ENCODE measurements at regions not wholly inside any gene's neighbourhood (a gene's known extent, or its start where the extent isn't known, plus 50 kb on each side); places are given as distances from the start of the nearest gene placed in this dataset.

DNA sequence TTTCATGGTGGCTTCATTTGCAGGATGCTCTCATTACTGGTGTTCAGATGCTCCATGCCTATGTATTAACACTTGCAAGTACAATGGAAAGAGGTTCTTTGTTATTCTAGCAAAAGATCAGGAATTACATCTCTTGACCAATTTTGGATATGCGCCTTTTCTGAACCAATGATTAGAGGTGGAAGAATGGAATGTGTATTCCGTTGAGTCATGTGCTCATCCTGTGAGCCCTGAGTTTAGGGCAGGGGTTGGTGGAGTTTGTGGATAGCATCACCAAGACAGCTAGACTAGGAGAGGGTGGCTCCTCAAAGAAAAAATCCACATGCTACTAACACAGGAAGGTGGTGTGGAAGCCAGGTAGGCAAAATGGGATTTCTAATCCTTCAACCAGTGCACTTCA is 80.7 kb upstream of the SLC25A26 start:
- TF ChIP-seq ZFX (IDR thresholded peaks at IDR 0.05), result no peak
- TF ChIP-seq, protein P1, sequence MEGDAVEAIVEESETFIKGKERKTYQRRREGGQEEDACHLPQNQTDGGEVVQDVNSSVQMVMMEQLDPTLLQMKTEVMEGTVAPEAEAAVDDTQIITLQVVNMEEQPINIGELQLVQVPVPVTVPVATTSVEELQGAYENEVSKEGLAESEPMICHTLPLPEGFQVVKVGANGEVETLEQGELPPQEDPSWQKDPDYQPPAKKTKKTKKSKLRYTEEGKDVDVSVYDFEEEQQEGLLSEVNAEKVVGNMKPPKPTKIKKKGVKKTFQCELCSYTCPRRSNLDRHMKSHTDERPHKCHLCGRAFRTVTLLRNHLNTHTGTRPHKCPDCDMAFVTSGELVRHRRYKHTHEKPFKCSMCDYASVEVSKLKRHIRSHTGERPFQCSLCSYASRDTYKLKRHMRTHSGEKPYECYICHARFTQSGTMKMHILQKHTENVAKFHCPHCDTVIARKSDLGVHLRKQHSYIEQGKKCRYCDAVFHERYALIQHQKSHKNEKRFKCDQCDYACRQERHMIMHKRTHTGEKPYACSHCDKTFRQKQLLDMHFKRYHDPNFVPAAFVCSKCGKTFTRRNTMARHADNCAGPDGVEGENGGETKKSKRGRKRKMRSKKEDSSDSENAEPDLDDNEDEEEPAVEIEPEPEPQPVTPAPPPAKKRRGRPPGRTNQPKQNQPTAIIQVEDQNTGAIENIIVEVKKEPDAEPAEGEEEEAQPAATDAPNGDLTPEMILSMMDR (conservative IDR thresholded peaks at IDR 0.05), result no peak
- H3K27ac ChIP-seq, result no peak overlapping the region

DNA sequence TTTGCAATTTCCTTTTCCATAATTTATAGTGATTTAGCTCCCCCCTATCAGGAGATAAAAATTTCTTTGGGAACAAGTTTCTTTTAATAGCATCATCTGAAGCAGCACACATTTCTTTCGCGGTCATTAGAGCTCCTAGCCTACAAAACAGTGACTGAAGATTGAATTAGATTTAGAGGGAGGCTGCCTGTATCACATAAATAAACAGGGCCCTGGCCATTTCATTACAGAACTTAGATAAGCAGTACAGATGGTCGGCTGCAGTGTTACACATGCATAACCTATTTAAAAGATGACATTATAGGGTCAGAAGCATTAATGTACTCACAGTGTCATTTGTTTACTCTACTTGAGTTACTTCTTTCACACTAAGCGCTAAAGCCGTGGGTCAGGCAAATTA is 81.4 kb upstream of the SLC25A26 start:
- H3K27ac ChIP-seq, result no peak overlapping the region
- TF ChIP-seq, protein P1 (conservative IDR thresholded peaks at IDR 0.05), result no peak
- no peak for TF ChIP-seq ZFX (IDR thresholded peaks at IDR 0.05)

DNA sequence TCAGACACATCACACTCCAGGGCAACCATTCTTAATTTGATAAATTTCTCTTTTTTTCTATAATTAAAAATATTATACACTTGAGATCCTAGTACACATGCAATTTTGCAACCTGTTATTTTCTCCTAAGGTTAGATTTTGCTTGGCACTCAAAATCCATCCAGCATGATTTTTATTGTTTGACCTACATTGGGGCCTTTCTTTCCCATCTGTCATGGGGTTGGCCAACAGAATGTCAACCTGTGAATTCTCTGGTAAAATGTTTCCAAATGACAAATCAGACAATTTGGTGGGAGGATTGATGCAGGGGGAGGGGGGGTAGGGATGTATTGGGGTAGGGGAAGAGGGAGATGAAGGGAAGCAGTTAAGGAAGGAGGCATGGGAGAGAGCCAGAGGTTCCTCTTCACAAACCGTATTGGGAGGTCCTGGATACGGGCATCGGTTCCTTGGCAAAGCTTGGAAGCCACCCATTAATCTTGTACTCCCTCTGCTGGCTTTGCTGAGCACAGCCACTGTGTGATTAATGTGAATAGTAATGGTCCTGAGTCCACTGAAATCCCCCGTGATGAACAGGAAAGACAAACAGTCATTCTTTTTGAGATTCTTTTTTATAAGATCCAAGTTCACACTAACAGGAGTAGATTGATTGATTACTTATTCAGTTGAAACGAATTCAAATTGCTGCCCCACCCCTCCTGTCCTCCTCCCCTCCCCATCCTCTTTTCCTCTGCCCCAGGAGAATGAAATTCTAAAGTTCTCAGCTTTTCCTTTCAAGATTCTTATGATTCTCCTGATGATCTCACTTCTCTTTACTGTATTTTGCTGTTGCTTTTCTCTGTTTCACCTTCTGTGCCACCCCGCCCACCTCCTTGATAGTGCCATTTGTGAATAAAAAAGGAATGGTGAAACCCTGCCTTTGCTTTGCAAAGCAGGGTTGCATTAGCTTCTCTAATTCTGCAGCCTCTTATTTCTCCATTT is 82.2 kb upstream of the SLC25A26 start:
- no peak overlapping the region for H3K27ac ChIP-seq
- no peak for TF ChIP-seq ZFX (IDR thresholded peaks at IDR 0.05)
- TF ChIP-seq, protein P1 (conservative IDR thresholded peaks at IDR 0.05), result peak; percentile 80

DNA sequence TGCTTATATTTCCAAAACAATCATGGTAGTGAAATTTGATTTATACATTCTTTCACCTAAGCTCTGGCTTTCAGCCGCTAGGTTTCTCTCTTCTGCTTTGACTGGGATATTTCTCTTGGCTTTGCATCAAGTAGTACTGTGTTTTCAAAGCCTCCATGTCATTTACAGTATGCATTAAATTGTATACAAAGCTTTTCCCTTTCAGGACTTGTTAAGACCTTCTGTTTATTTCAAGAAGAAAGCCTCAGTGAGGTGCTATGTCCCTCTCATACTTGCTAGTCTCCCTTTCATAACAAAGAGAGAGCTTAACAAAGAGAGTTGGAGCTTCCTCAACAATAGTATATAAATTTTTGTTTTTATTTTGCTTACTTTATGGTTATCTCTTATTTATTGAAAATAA is 84.2 kb upstream of the SLC25A26 start:
- TF ChIP-seq, protein P1 (conservative IDR thresholded peaks at IDR 0.05), result no peak
- no peak for TF ChIP-seq ZFX (IDR thresholded peaks at IDR 0.05)
- H3K27ac ChIP-seq, result no peak overlapping the region

DNA sequence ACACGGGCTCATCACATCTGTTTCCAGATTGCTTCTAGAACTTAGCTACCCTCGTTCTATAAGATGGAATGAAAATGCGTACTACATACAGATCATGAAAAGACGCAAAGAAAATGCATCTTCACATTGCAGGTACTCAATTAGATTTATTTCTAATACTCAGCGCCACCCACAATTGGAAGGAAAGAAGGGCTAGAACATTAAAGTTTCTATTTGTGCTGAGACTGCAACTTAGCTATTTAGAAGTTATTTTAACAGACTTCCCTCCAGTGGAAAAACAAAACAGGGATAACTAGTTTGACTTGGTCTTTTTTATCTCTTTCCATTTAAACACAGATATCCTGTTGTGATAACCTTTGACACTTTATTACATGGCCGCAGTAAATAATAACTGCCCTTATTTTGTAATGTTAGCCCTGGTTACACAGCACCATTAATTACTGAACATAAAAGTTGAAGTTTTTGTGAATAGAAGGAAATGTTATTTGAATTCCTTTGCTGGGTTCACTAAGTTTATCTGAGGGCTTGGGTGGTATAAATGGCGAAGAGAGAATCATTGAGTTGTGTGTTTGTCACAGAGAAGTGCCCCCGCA is 86.9 kb upstream of the SLC25A26 start:
- H3K27ac ChIP-seq, result peak overlapping the region; percentile 43; the same call in 1 of the 2 replicates
- TF ChIP-seq ZFX (IDR thresholded peaks at IDR 0.05), result no peak
- TF ChIP-seq, protein P1 (conservative IDR thresholded peaks at IDR 0.05), result no peak

DNA sequence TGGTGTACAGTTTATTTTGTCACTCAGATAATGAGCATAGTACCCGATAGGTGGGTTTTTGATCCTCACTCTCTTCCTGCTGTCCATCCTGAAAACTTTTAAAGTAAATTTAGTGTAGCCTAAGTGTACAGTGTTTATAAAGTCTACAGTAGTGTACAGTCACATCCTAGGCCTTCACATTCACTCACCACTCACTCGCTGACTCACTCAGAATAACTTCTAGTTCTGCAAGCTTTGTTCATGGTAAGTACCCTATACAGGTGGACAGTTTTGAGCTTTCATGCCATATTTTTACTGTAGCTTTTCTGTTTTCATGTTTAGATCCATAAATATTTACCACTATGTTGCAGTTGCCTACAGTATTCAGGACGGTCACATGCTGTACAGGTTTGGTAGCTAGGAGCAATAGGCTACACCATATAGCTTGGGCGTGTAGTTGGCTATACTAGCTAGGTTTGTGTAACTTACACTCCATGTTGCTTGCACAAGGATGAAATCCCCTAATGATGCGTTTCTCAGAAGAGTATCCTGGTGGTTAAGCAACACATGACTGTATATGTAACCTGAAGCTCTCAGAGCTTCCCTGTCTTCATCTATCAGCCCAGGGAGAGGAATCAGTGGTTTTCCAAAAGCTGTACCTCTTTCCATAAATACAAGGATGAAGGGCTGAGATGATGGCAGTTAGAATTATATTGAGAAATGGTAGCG is 87.6 kb upstream of the SLC25A26 start:
- TF ChIP-seq, protein P1 (conservative IDR thresholded peaks at IDR 0.05), result no peak
- no peak for TF ChIP-seq ZFX (IDR thresholded peaks at IDR 0.05)
- peak overlapping the region; percentile 43; the same call in 1 of the 2 replicates for H3K27ac ChIP-seq

Measured in C4-2B (cell line).